HG03045 (cell line): ENCODE measurements at regions not wholly inside any gene's neighbourhood (a gene's known extent, or its start where the extent isn't known, plus 50 kb on each side); places are given as distances from the start of the nearest gene placed in this dataset.
"Not testable (repeated sequence)": the region's sequence is repeated elsewhere in the genome, so short reads cannot be mapped to it uniquely, and the experiment has no call there.

Experiments used
- ATAC-seq: cut with Tn5 transposase; IDR thresholded peaks from one replicate; pipeline ENCODE4 v1.9.1; 2021; ENCODE audit warnings: mild to moderate bottlenecking, moderate library complexity; ENCODE audit not compliant: unreplicated experiment

DNA sequence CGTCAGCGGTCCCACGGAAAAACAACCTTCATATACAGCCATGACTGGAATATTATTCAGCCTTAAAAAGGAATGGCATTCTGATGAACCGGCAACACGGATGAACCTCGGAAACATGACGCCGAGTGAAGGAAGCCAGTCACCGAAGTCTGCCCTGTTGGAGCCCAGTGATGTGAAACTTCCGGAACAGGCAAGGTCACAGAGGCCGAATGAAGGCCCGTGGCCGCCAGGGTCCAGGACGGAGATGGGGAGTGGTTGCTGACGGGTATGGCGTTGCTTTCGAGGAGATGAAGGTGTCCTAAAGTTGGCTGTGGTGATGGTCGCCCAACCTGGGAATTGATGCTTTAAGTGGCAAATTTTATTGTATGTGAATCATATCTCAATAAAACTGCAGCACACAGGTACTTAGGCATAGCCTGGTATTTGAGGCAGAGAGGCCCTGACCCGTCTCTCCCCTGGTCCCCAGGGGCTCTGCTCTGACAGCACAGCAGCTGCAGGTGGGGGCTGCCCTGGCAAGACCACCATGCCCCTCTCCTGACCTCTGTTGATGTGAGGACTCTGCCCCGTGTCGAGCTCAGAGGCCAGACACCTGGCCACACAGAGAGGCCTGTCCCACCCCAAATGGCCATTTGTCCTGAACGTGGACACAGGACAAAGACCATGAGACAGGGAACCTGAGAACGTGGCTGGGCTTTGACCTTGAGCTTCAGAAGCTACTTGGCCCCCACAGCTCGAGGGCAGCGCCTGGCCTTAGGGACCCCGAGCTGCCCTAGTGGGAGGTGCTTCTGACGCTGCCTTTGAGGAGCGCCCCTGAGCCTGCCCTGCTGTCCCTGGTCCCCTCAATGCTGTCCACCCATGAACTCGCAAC is 1090.8 kb downstream of the BRD1 start:
- ATAC-seq: no peak

DNA sequence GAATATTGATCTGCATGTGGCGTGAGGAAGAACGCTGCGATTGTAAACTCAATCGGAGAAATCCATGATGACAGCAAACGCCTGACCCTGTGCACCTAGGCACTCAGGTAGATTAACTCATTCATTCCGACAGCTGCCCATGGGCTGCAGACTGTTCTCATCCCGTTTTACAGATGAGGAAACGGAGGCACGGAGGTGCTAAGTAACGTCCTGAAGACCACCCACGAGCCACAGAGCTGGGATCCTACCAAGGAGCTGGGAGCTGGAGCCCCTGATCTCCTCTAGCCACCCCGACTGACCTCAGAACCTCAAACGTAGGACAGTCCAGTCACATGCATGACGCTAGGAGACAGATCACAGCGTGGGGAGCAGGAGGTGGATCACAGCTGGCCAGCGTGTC is 1092.7 kb downstream of the BRD1 start:
- no peak for ATAC-seq

DNA sequence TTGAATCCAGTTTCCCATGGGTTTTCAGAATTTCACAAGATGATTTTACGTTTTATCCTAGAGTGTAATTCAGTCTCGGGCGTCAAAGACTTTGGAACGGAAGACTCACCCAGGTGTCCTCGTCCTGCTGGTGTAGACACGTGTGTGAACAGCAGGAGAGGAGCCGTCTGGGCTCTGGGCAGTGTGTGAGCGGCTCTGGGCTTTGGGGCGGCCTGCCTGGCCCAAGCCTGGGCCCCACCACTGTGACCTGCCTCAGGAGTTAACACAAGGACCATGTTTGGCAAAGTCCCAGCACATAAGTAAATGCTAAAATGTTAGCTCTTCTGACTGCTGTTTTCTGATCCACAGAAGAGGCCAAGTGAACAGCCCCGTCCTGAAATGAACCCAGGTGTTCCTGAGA is 1093.3 kb downstream of the BRD1 start:
- no peak for ATAC-seq

DNA sequence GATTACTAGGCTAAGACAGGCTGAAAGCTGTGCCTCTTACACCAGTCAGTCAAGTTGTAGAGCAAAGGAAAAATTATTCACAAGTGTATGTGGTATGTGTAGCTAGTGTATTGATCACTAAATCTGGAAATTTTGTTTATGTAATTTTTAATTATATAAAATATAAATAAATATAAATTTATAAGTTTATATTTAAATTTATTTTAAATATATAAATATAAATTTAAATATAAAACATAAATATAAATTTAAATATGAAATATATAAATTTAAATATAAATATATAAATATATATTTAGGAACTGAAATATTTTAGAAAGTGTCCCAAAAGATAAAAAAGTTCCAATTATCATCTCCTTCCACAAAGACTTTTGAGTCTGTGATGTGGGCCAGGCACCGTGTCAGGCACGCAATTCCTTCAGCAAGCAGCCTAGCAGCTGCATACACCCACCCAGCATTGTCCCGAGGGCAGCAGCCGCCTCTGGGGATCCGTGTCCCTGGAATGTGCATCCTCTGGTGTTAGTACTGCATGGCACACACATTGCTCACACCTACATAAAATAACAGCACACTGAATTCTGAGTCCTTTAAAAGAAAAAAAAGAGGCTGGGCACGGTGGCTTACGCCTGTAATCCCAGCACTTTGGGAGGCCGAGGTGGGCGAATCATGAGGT is 1098.0 kb downstream of the BRD1 start:
- no peak for ATAC-seq

DNA sequence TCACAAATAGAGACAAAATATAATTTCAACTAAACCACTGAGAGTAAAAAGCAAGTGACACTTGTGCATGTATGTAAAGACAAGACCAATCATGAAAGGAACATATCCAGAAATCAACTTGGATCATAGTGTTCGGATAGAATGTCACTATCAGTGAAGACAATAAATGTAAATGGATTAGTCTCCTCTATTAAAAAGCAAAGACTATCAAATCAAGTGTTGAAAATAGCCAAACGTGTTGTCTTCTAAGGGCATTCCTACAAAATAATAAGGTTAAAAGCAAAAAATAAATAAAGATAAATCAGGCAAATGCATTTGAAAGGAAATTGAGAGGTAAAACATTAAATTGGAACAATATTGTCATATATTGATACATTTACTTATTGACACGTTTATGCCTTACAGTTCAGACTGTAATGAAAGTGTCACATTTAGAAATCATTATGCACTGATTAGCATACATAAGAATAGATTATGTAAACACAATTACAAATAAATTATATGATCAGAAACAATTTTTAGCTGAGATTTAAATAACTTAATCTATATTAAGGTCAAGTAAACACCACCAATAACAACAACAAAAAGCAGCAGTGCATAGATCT is 1100.1 kb downstream of the BRD1 start:
- no peak for ATAC-seq

DNA sequence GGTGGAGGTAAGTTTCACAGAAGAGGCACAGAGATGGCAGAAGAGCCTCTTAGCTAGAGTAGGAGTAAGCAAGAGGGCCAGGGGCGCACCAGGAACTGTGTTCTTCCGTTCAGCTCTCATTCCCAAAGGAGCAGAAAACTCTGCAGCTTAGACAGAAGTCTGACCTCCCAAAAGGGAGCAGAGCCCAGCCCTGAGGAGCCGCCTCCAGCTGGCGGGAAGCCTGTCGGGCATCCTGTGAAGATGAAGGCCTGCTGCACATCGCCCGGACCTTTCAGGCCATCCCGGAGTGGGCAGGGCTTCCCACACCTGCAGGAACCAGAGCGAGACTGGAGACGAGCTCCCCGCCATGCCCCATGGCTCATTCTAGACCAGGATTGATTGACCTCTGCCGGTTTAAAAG is 1102.8 kb downstream of the BRD1 start:
- no peak for ATAC-seq

DNA sequence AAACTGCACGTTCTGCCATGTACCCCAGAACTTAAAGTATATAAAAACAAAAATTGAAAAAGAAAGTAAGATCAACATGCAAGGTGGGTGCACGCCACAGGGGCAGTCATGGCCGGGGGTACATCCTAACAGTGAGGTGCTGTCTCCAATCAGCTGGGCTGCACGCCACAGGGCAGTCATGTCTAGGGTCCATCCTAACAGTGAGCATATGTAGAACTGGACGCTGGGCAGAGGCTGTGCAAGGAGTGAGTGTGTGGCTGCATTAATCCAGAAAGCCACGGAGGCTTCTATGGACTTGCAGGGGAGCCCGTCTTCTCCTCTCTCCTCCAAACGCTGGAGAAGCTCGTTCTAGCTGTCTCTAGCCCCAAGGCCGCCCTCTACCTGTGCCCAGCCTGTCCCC is 1105.0 kb downstream of the BRD1 start:
- ATAC-seq: no peak

DNA sequence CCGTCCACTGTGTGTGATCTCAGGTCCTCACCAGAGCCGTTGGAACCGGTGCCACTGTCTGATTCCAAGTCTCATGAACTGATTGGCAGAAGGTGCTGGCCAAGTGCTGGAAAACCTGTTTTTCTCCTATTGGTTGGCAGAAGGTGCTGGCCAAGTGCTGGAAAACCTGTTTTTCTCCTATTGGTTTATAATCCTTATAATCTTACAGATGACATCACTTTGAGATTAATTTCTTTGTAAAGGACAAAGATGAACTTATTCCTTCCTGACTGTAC is 1106.3 kb downstream of the BRD1 start:
- ATAC-seq: no peak

DNA sequence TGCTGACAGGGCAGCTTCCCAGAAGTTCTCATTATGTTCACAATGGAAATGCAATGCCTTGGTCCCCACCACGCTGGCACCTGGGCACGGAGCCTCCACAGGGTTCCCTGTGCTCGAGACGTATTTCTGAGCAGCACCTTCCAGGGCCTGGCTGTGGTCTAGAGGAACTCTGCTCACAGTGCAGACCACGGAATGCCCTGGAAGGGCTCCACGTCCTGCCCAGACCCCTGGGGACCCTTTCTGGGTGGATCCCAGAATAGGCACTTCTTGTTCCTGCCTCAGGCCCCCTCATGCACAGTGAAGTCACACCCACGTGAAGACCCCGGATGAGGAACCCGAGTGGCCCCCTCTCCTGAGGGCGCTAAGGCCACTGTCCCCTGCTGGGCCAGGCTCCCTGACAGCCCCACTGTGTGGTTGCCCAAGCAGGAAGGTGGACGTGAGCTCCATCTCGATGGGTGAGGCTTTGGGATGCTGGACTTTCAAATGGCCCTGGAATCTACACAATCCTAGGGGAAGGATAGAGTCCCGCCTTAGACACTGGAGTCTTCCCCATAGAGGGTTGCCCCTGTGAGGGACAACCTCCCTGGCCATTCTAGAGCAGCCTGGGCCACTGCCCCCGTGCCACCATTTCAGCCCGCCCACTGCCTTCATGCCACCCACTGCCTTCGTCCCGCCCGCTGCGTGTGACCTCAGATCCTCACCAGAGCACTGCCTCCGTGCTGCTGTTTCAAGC is 1106.8 kb downstream of the BRD1 start:
- no peak for ATAC-seq

DNA sequence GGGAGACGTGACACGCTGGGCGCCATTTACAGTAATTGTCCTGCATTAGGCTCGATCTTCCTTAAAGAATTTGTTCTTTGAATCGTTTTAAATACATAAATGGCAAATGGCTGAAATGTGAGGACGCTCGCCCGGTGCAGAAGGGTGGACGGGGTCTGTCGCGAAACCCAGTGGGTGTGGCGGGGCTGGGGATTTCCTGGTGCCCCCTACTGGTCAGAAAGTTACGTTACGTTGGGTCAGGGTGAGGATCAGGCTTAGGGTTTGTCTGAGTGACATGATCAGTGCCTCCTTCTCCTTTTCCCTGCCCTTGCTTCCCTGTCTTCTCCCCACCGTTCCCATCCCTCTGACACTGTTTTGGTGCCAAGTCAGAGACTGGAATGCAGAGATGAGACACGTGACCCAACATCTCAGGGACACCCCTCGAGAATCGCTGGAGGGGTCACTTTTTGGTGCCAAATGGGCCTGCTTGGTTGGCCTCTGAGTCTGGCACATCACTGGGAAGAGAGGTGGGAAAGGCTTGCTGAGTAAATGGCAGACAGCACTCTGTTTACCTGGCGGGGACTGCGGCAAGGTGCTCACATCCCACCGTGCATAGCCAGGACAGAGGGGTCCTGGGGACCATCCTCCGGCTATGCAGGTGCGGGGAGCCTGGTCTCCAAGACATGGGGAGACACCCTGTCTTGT is 1107.6 kb downstream of the BRD1 start:
- no peak for ATAC-seq

DNA sequence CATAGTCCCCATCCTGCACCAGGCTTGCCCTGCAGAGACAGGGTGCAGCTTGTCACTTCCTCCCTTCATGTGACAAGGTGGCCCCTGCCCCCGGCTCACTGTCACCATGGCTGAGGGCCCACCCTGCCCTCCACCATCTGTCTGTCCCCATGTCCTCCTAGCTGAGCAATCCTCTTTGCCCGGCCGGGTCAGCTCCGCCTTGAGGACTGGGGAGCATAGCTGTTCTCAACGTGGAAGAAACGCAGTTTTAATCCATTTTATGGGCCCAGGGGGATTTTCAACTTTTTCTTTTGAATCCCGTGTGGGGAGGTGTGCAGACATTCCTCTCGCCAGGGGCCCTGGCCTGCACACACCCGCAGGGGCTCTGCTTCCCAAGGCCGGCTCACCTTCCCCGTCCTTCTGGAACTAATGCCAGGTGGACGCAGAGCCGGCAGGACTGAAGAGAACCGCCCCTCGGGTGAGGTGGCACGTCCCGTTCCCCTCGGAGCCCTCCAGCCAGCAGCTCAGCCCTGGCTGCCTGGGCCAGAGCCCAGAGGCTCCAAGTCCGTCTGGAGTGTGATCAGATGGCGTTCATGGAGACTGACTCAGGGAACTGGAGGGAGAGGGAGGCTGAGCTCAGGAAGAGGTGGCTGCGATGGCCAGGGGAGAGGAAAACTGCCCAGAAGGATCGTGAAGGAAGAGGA is 1108.7 kb downstream of the BRD1 start:
- ATAC-seq: no peak

DNA sequence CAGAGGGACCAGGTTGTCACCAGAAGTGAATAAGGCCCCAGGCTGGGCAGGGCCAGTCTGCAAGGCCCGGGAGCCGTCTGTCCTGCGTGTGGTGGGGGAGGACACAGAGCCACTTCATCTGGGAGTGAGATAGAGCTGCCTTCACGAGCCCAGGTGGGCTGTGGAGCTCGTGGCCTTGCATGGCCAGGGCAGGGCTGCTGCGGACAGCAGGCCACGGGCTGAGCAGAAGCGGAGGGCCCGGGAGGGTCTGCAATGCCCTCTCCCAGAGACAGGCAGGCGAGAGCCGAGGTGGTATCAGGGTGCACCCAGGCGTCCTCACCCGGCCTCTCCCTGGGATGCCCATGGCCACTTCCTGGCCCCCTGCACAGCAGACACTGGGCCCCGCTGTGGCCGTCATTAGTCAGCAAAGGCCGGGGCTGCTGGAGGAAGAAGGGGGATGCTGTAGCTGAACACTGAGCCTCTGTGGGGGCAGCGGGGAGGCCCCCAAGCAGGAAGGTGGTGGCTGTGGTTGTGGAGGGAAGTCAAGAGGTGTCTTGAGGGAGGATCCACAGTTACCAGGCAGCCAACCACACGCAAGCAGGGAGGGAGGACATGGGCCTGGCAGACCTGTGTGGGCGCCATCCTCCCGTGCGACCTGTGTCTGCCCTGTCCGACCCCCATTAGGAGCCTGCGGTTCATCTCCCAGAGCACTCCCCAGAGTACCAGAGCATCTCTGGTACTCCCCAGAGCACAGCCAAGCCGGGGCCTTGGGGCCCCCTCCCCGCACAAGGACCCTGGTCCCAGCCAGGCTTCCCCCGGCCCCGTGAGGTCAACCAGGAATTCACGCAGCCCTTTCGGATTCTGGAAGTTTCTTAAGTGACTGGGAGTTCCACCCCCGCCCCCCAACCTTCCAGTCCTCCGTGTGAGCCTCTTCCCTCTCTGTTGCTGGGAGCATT is 1109.5 kb downstream of the BRD1 start:
- no peak for ATAC-seq

DNA sequence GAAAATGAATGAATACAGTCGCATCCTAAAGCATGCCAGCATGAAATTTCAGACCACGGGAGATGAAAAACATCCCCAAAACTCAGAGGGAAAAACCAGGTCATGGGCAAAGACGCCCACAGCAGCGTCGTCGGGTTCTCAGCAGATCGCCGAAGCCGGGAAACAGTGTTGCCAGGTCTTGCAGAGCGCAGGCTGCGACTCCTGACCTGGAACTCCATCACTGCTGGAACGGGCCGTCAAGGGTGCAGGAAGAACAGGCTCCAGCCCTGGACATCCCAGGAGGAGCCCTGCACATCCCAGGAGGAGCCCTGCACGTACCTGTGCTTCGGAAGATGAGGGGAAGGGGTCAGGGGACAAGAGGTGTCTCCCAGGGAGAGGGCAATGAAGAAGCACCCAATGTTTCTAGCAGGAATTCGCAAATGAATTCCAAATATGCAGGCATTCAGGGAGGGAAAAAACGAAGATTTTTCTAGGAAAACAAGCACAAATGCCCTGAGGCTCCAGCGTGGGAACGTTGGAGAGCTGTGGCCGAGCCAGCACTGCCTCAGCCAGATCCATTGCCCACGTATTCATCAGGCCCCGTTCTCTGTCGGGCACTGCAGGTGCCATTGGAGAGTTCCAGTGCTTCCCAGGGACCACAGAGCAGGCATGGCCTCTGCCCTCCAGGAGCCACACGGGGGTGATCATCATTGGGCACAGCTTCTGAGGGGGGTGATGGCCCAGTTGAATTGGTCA is 1110.4 kb downstream of the BRD1 start:
- no peak for ATAC-seq

DNA sequence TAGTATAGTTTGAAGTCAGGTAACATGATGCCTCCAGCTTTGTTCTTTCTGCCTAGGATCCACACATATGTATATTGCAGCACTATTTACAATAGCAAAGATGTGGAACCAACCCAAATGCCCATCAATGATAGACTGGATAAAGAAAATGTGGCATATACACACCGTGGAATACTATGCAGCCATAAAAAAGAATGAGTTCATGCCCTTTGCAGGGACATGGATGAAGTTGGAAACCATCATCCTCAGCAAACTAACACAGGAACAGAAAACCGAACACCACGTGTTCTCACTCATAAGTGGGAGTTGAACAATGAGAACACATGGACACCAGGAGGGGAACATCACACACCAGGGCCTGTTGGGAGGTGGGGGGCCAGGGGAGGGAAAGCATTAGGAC is 1111.5 kb downstream of the BRD1 start:
- not testable (repeated sequence) for ATAC-seq

DNA sequence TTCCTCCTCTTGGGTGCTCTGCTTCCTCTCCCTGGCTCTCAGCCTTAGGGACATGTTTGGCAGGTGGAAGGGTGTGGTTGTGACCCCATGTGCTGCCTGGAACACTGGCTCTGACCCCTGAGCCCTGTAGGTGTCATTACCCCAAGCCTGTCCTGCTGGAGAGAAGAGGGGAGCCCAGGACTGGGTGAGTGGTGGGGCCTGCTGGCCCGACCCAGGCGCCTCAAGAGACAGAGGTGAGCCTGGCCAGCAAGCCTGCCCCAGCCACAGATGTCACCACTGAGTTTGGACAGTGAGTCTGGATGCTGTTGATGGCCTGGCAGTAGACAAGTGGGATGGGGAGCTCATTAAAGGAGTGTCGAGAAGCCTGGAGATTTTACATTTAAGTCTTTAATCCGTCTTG is 1112.2 kb downstream of the BRD1 start:
- ATAC-seq: no peak

DNA sequence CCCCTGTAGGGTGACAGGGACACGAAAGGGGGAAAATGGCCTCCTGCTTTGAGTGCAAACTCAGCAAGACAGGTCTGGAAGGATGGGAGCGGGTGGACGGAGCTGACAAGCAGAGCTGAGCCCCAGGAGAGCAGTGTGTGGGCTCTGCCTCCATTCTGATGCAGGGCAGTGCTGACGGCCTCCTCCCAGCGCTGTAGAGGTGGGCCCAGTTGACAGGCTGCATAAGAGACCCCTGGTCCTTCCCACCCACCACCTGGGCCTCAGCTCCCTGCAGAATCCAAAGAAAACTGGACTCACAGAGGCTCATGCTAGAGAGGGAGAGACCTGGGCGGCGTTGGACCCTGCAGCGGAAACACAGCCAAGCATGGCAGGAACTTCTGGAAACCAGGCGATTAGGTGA is 1113.4 kb downstream of the BRD1 start:
- no peak for ATAC-seq

DNA sequence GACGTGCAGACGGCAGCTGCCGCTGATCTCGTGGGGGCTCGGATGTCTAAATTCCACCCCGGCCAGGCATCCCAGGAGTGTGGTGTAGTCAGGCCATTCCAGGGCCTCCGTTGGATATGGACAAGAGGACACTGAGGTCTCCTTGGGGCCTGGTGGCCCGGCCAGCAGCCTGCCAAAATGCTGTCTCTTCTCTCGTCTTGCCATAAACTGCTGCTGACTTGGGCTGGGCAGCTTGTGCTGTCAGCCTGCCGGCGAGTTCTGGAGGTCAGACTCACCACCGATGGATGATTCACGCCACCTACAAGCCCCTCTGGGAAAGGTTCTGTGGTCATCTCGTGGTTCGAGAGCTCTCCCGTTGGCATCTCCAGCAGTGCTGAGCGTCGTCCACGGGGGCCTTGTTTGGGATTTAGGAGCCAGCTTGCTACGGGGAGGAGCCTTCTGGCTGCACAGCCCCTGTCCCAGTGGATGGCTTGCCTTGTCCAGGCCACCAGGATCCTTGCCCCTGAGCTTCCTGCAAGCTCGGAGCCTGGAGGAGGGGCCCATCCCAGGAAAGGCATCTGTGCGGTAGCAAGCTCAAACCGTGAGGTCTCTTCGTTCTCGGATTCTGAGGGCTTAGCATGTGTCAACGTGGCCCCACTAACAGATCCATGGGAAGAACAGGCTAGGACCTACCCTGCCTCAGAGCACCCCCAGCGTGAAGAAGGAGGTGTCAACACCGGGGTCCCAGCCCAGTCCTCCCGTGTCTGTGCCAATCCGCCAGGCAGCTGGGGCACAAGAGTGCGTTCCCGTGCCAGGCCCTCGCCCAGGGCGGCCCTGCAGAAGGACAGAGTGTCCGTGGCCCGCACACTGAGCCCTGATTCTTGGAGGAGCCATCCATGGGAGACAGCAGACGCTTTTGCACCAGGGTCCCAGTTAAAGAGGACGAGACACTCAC is 1114.1 kb downstream of the BRD1 start:
- ATAC-seq: no peak
